ENCODE measurements at regions not wholly inside any gene's neighbourhood (a gene's known extent, or its start where the extent isn't known, plus 50 kb on each side); places are given as distances from the start of the nearest gene placed in this dataset.

DNA sequence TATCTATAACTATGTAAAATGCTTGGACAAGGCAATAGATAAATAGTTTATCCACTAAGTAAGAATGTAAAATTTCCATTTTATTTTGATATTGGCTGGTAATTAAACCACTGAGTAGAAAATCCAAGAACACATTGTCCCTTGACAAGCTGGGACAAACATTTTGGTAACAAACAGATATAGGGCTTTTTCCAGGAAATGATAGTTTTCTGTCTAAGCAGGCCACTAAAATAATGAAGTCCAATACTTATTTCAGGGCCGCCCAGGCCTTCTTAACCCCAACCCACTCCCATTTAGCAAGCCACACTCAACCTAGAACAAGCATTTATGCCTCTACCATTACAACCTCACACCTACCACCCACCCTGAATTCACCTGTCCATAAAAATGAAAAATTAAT lies 368.6 kb downstream of the PRELID2 start (continued):
- TF ChIP-seq, protein P1, sequence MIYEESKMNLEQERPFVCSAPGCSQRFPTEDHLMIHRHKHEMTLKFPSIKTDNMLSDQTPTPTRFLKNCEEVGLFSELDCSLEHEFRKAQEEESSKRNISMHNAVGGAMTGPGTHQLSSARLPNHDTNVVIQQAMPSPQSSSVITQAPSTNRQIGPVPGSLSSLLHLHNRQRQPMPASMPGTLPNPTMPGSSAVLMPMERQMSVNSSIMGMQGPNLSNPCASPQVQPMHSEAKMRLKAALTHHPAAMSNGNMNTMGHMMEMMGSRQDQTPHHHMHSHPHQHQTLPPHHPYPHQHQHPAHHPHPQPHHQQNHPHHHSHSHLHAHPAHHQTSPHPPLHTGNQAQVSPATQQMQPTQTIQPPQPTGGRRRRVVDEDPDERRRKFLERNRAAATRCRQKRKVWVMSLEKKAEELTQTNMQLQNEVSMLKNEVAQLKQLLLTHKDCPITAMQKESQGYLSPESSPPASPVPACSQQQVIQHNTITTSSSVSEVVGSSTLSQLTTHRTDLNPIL (CRISPR knock-in tag; IDR thresholded peaks at IDR 0.05; ENCODE audit: low read depth): no peak
- no peak for TF ChIP-seq CSRNP3 (CRISPR knock-in tag; IDR thresholded peaks at IDR 0.05)
- no peak for TF ChIP-seq TOX (CRISPR knock-in tag; IDR thresholded peaks at IDR 0.05; ENCODE audit: borderline replicate concordance)
- no peak for TF ChIP-seq GLIS3 (CRISPR knock-in tag; IDR thresholded peaks at IDR 0.05)
- TF ChIP-seq PPARA (CRISPR knock-in tag; IDR thresholded peaks at IDR 0.05; ENCODE audit: borderline replicate concordance): no peak
- TF ChIP-seq ZFP30 (CRISPR knock-in tag; IDR thresholded peaks at IDR 0.05): no peak
- no peak for TF ChIP-seq ZFP3 (CRISPR knock-in tag; IDR thresholded peaks at IDR 0.05)

DNA sequence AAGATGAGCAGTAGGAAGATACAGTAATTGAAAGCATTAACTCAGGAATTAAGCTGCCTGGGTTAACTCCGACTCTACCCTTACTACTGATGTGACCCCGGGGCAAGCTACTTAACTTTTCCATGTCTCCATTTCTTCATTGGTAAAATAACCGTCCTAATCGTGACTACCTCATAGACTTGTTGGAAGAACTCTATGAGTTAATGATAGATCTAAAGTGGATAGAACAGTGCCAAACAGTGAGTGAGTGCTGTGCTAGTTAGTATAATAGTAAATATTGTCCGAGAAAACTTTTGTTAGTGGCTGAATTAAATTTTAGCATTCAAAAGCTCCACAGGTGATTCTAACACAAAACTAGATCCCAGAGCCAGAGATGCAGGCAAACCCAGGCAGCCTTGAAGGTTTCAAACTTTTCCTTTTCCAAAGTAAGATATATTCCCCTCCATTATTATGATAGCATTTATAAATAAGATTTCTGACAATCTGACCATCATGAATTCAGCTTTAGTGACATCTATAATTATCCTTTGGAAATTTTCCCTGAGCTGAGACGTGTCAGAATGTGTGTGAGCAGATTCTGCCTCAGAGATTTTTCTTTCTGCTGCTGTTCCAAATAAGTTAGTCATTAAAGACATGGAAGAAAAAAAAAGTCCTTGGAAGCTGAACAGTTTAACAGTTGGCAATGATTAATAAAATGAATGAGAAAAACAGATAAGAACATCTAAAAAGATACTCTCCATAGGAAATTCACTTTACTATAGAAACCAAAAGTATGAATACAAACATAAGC lies 369.5 kb downstream of the PRELID2 start:
- no peak for ATAC-seq

GRCh38 chr5:145464171-145464570 lies 371.0 kb downstream of the PRELID2 start:
- TF ChIP-seq ARNTL (CRISPR knock-in tag; IDR thresholded peaks at IDR 0.05; ENCODE audit: borderline replicate concordance, low read depth) (no peak), CSDC2 (CRISPR knock-in tag; IDR thresholded peaks at IDR 0.05) (no peak), ZNF70 (CRISPR knock-in tag; IDR thresholded peaks at IDR 0.05) (no peak), GLIS3 (CRISPR knock-in tag; IDR thresholded peaks at IDR 0.05) (no peak), SNAI2 (CRISPR knock-in tag; IDR thresholded peaks at IDR 0.05) (no peak), ZFP3 (CRISPR knock-in tag; IDR thresholded peaks at IDR 0.05) (no peak)
- ATAC-seq: no peak

More for the DNA sequence above, 369.5 kb downstream of the PRELID2 start:
- TF ChIP-seq, protein P1 (CRISPR knock-in tag; IDR thresholded peaks at IDR 0.05; ENCODE audit: low read depth): no peak
- TF ChIP-seq TCF4 (CRISPR knock-in tag; IDR thresholded peaks at IDR 0.05; ENCODE audit: borderline replicate concordance): no peak

- no peak for TF ChIP-seq ZFP3 (CRISPR knock-in tag; IDR thresholded peaks at IDR 0.05)
- no peak for TF ChIP-seq ZC3H10 (CRISPR knock-in tag; IDR thresholded peaks at IDR 0.05)
- no peak for TF ChIP-seq CSDC2 (CRISPR knock-in tag; IDR thresholded peaks at IDR 0.05)
- TF ChIP-seq TCF4 (CRISPR knock-in tag; IDR thresholded peaks at IDR 0.05; ENCODE audit: borderline replicate concordance): no peak
- TF ChIP-seq, protein P2, sequence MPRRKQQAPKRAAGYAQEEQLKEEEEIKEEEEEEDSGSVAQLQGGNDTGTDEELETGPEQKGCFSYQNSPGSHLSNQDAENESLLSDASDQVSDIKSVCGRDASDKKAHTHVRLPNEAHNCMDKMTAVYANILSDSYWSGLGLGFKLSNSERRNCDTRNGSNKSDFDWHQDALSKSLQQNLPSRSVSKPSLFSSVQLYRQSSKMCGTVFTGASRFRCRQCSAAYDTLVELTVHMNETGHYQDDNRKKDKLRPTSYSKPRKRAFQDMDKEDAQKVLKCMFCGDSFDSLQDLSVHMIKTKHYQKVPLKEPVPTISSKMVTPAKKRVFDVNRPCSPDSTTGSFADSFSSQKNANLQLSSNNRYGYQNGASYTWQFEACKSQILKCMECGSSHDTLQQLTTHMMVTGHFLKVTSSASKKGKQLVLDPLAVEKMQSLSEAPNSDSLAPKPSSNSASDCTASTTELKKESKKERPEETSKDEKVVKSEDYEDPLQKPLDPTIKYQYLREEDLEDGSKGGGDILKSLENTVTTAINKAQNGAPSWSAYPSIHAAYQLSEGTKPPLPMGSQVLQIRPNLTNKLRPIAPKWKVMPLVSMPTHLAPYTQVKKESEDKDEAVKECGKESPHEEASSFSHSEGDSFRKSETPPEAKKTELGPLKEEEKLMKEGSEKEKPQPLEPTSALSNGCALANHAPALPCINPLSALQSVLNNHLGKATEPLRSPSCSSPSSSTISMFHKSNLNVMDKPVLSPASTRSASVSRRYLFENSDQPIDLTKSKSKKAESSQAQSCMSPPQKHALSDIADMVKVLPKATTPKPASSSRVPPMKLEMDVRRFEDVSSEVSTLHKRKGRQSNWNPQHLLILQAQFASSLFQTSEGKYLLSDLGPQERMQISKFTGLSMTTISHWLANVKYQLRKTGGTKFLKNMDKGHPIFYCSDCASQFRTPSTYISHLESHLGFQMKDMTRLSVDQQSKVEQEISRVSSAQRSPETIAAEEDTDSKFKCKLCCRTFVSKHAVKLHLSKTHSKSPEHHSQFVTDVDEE (CRISPR knock-in tag; IDR thresholded peaks at IDR 0.05): no peak
- no peak for TF ChIP-seq BACH2 (CRISPR knock-in tag; IDR thresholded peaks at IDR 0.05; ENCODE audit: borderline replicate concordance)
- TF ChIP-seq, protein P3, sequence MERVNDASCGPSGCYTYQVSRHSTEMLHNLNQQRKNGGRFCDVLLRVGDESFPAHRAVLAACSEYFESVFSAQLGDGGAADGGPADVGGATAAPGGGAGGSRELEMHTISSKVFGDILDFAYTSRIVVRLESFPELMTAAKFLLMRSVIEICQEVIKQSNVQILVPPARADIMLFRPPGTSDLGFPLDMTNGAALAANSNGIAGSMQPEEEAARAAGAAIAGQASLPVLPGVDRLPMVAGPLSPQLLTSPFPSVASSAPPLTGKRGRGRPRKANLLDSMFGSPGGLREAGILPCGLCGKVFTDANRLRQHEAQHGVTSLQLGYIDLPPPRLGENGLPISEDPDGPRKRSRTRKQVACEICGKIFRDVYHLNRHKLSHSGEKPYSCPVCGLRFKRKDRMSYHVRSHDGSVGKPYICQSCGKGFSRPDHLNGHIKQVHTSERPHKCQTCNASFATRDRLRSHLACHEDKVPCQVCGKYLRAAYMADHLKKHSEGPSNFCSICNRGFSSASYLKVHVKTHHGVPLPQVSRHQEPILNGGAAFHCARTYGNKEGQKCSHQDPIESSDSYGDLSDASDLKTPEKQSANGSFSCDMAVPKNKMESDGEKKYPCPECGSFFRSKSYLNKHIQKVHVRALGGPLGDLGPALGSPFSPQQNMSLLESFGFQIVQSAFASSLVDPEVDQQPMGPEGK (CRISPR knock-in tag; IDR thresholded peaks at IDR 0.05; ENCODE audit: borderline replicate concordance): no peak
- no peak for ATAC-seq
Measured at GRCh38 chr5:145463634-145464033, 371.5 kb downstream of the PRELID2 start.

DNA sequence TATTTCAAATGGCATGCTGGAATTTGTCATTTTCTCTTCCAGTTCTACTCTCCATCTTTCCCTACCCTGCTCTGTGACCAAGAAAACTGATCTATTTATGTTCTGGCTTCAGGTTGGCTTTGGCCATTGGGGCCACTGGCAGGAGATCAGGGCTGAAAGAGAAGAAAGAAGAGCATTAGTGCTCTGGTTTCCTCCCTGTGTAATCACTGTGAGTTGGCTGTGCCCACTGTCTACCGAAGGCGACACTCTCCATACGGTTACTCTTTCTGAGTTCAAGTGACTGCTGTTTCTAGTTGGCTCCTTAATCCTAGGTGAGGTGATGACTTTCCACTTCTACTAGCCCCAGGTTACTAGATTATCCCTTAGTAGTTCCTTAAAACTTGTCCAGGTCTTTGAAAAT lies 372.6 kb downstream of the PRELID2 start:
- ATAC-seq: no peak
- TF ChIP-seq, protein P2 (CRISPR knock-in tag; IDR thresholded peaks at IDR 0.05): no peak
- TF ChIP-seq, protein P3 (CRISPR knock-in tag; IDR thresholded peaks at IDR 0.05; ENCODE audit: borderline replicate concordance): no peak
- no peak for TF ChIP-seq GLIS3 (CRISPR knock-in tag; IDR thresholded peaks at IDR 0.05)
- no peak for TF ChIP-seq PPARA (CRISPR knock-in tag; IDR thresholded peaks at IDR 0.05; ENCODE audit: borderline replicate concordance)
- no peak for TF ChIP-seq CSDC2 (CRISPR knock-in tag; IDR thresholded peaks at IDR 0.05)
- no peak for TF ChIP-seq ESRRG (CRISPR knock-in tag; IDR thresholded peaks at IDR 0.05)
- no peak for TF ChIP-seq ZNF8 (CRISPR knock-in tag; IDR thresholded peaks at IDR 0.05)
- TF ChIP-seq ARNTL (CRISPR knock-in tag; IDR thresholded peaks at IDR 0.05; ENCODE audit: borderline replicate concordance, low read depth): no peak
- no peak for TF ChIP-seq TCF4 (CRISPR knock-in tag; IDR thresholded peaks at IDR 0.05; ENCODE audit: borderline replicate concordance)
